Epidermal melanocyte (primary cell): ENCODE measurements at regions not wholly inside any gene's neighbourhood (a gene's known extent, or its start where the extent isn't known, plus 50 kb on each side); places are given as distances from the start of the nearest gene placed in this dataset.

Source experiments
- DNase-seq: peaks from one replicate; pipeline ENCODE4 v3.0.0; 2011; ENCODE audit warnings: low spot score; ENCODE audit not compliant: insufficient read length

DNA sequence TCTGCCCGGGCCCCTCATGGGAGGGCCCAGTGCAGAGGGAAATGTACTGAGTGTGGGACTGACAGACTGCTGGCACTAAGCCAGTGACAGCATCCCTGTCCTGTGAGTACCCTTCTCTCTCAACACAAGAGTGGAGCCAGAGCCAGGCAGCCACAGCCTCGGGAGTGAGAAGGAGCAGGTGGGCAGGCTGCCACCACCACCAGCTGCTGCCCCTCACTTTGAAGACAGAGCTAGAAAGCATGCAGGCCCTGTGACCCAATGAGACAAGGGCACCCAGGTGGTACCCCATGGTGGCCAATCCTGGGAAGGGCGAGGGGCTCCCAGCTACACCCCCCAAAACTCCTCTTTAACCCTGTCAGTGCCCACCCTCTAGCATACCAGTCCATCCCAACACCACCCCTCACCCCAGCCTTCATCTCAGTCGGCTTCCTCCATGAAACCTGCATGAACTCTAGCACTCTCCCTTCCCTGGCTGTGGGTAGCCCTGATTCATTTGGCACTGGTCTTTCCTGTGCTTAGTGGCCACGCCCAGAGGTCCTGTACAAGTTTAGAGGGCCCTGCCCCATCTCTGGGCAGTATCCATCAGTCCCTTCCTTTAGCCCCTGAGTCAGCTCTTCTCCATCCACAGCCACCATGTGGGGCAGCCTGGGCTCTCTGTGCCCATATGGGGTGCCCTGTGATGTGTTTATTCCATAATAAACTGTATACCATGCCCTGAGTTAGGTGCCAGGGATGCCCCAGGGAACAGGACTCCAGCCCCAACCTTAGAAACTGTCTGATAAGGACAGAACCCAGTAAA lies 207.0 kb upstream of the ZMIZ1 start:
- no peak for DNase-seq

- no peak for DNase-seq
Observed at GRCh38 chr10:78862328-78862640, 206.5 kb upstream of the ZMIZ1 start.

GRCh38 chr10:78863140-78863905 lies 205.4 kb upstream of the ZMIZ1 start:
- DNase-seq: no peak

DNA sequence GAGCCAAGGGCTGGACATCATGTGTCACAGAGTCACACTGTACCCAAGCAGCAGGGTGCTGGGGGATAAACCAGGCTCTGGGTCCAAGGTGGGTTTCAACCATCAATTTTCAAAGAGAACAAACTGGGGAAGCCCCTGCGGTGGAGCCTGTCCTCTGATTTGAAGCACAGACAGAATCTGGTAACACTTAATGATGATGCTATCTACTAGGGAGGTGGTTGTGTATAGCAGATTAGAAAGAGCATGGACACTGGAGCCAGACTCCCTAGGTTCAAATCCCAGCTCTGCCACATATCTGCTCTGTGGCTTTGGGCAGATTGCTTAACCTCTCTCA lies 204.9 kb upstream of the ZMIZ1 start:
- DNase-seq: no peak

- DNase-seq: no peak
Observed at GRCh38 chr10:78864761-78865537, 203.8 kb upstream of the ZMIZ1 start.

- no peak for DNase-seq
Observed at GRCh38 chr10:78865538-78865875, 203.3 kb upstream of the ZMIZ1 start.

- no peak for DNase-seq
Observed at GRCh38 chr10:78865931-78866717, 202.6 kb upstream of the ZMIZ1 start.

DNA sequence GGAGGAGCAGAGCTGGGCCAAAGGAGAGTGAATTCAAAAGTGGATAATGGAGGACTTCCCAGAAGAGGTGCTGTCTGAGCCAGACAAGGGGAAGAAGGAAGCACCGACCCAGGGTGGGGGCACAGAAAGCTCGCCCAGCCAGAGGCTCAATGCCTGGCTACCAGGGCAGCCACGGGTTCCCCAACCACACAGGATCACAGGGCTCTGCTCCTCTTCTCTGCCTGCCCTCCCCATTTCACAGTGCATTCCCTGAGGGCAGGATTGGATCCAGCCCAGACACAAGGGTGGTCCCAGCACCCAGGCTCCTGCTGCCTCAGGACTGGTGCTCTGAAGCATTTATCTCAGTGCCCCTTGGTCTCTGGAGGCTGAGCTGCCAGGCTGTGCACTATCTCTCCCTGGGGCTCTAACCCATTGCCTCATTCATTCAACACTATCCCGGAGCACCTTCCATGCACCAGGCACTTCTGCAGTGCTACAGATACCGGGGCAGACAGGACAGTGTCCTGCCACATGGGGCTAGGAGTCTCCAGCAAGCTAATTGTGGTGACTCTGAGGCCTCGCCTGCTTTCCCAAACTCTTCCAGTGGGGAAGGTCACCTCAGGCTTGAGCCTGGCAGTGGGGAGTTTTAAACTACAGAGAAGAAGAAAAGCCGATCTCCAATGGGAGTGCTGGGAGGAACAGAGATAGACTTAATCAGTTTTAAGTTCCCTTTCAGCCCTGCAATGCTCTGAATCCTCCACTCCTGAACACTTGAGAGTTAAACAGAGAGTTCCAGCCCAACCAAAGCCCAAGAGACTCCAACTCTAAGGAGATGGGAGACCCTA lies 201.8 kb upstream of the ZMIZ1 start:
- DNase-seq: no peak

DNA sequence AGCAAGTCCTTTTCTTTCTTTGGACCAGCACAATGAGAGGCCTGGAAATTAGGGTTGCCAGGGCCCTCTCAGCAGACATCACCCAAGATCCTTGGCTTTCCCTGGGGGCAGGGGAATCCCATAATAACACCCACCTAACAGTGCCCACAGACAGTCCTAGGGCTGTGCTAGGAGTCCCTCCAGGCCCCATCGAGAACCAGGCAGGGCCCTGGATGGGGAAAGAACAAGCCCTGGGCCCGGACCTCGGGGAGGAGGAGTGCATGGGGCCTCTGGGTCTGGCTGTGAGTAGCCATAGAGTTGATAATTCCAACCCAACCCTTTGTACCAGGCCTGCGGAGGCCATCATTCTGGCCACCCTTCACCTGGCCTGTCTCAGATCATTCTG lies 201.2 kb upstream of the ZMIZ1 start:
- DNase-seq: no peak

DNA sequence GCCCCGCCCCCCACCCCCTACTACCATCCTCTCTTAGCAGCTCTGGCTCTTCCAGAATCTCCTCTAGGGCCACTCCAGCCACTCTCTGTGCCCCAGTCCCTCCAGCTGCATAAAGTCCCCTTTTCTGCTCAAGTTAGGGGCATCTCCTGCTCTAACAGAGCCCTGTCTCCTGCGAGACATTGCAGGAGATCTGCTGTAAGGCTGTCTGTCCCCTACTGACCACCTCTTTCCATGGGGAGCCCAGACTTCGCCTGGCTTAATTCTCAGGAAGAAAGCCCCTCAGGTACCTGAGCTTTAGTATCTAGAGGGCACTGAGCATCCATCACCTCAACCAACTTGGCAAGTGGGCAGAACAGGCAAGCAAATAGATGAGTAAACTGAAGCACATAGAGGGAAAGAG lies 200.7 kb upstream of the ZMIZ1 start:
- DNase-seq: no peak

DNA sequence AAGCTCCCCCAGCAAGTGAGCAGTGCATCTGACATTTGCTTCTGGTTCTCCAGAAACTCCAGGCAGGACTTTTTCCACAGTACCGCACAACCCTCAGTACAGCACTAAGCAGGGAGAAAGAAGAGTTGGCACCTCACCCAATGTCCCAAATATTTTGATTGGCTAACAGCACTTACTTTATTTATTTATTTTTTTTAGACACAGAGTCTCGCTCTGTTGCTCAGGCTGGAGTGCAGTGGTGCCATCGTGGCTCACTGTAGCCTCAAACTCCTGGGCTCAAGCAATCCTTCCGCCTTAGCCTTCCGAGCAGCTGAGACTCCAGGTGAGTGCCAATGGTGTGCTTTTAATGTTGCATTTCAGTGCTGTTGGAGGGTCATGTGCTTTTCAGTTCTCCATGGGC lies 200.3 kb upstream of the ZMIZ1 start:
- DNase-seq: no peak

DNA sequence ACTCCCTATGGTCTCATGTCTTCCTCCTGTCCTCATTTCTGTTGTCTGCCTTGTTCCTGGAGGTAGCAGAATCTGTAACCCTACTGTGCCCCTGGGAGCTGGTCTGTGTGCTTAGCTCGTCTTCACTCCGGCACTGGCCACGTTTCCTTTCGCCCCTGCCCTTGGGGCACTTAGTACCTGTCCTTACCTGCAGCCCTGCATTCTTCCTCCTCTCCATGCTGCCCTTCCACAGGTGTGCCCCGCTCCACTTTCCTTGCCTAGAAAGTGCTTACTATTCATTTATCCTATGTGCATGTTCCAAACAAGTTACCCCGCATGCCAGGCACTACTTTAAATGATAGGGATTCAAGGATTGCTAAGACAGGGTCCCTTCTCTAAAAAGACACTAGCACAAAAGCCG lies 199.9 kb upstream of the ZMIZ1 start:
- no peak for DNase-seq

DNA sequence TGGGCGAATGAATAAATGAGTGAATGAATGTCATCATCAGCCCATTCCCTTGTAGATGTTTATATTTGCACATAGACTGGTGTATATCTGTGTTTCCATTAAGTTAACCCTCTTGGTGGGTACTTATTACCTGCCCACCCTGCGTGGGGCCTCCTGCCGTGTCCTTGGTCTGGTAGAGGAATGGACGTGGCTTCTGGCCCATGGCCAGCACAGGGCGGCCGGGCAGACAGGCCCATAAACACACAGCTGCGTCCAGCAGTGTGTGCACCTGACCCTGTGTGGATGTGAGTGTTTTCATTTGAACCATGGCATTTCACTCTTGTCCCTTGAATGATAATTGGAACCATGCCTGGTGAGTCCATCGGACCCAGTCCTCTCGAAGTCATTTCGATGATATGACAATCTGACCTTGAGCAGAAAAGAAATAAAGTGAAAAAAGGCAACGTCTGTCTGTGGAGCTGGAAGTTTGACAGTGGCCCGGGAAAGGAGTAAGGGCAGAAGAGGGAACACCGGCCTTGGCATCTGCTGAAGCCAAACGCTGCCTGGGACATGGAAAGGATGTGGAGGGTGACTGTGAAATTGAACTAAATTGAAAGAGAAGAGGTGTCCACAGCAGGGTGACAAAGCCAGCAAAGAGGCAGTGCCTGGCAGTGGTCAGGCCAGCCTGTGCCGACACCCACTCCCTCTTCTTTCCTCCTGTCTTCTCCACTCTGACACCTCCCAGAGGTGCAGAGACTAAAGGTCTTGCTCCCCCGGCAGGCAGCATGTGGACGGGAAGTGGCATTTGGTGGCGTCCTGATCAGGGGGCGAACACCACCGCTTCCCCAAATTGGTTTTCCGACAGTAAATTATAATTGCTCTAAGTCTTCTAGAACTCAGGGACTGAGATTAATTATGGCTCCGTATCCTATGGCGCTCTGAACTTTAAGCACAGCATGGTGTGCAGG lies 199.0 kb upstream of the ZMIZ1 start:
- no peak for DNase-seq

- no peak for DNase-seq
Observed at GRCh38 chr10:78870458-78870857, 198.3 kb upstream of the ZMIZ1 start.

GRCh38 chr10:78871796-78872195 lies 197.0 kb upstream of the ZMIZ1 start:
- no peak for DNase-seq

GRCh38 chr10:78873413-78873812 lies 195.4 kb upstream of the ZMIZ1 start:
- DNase-seq: no peak

GRCh38 chr10:78875331-78875877 lies 193.4 kb upstream of the ZMIZ1 start:
- no peak for DNase-seq

DNA sequence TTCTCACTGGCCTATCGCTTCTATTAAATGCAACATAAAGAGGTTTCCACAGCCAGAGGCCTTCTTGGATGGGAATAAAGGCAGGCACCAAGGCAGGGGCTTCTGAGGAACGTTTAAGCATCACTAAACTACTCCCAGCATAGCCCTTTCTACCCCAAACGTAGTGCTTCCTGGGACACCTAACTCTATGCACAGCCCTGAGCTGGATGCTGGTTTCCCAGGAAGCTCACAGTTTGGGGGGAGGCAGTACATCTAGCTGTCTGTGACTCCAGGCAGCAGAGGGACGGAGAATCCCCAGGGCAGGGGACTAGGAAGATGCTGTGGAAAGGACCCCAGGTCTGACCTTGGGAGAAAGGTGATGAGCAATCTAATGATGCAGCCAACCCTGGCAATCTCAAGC lies 192.8 kb upstream of the ZMIZ1 start:
- DNase-seq: no peak

- no peak for DNase-seq
Observed at GRCh38 chr10:78876449-78876848, 192.3 kb upstream of the ZMIZ1 start.

DNA sequence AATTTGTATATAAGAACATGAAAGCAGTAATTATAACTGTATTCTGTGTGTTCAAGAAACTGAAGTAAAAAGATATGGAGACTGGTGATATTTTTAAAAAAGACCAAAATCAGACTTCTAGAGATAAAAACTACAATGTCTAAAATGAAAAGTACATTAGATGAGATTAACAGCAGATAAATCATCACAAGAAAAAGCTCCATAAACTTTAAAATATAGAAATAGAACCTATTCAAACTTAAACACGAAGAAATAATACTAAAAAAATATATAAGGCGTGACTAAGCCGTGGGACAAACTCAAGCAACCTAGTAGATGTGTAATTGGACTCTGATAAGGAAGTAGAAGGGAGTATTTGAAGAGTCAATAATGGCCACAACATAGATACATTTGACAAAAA lies 189.1 kb upstream of the ZMIZ1 start:
- DNase-seq: no peak
